Occipital lobe (tissue), 1 donor: ENCODE measurements at regions not wholly inside any gene's neighbourhood (a gene's known extent, or its start where the extent isn't known, plus 50 kb on each side); places are given as distances from the start of the nearest gene placed in this dataset.
"Not testable (repeated sequence)": the region's sequence is repeated elsewhere in the genome, so short reads cannot be mapped to it uniquely, and the experiment has no call there.

Source experiments
- DNase-seq: peaks from one replicate; lab custom pipeline; 2025; lab: John Stamatoyannopoulos, UW

DNA sequence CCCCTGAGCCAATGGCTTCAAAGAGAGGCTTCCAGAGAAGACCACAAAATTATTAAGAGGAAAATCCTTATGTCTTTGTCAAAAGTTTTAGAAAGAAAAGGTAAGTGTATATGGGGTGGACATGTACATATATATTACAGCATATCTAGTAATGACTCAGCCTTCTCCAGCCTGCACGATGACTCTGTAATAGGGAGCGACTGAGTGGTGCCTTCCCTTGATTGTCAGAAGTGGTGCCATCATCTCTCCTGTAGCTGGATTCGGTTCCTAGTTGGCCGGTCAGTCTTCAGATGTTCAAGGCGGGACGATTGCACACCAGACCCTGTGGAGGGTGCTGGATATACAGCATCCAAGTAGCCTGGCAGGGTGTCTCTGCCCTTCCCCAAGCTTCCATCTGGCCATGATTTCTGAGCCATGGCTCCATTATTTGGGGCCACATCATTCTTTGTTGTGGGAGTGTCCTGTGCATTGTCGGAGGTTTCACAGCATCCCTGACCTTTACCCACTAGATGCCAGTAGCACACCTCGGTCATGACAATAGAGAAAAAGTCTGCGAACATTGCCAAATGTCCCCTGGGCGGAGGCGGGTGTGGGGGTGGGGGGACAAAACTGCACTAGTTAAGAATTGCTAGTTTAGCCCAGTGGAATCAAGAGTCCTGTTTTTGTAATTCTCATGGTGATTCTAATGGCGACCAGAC, 206.2 kb upstream of the KAZN start:
- no peak for DNase-seq

DNA sequence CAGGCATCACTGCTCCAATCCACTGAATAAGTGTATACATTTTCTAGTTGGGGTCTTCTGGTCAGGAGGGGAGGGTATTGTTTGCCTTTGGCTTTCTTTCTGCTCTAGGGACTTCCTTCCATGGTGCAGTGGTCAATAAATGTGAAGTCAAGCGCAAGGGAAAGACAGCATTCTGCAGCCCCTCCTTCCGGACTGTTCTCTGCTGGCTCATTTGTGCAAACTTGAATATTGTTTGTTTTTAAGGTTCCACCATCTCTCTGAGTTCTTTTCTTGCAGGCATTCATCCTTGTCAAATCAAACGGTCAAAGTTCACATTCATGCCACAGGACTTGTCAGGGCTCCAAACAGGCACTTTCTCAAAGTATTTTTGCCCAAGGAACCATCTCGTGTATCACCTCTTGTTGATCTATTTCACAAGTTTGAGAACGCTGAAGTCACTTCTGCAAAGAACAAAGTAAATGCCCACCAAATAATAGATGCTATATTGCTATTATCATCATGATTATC, 205.6 kb upstream of the KAZN start:
- DNase-seq, result no peak

DNA sequence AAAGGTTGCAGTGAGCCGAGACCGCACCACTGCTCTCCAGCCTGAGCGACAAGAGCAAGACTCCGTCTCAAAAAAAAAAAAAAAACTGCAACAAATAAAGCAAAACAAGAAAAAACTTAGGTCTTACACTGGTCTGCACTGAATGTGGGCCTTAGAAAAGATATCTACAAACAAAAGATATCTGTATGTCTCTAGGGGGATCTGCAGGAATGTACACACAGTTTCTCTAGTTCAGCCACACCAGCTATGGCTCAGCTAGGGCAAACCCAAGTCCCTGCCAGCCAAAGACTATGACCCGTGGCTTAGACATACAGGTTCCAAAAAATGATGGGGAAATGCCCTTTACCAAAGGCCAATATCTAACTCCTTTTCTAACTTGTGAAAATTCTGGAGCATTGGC, 202.4 kb upstream of the KAZN start:
- DNase-seq, result no peak

DNA sequence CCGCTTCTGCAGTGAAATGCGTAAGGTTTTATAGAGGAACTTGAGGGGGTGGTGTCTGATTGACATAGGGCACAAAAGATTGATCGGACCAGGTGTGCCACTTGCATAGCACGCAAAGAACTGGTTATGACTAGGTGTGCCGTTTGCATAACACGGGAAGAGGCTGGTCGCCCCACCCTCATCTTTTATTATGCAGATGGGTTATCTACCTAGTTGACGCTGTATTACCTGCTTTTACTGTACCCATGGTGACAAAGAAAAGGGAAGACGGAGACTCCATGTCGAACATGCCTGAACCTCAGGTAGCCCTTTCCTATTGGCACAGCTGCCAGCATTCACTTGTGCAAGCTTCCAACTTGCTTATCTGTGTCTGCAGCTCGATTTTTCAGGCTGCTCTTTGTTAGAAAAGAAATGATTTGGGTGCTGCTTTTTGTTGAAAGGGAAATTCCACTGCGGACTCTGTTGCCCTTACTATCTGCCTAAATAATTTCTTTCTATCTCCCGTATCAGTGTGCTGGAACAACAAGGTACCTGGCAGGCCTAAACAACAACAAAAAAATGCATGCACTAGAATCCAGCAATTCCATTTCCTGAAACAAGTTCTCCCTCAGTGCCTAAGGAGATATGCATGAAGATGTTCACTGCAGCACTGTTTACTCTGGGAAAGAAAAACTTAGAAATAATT, 194.4 kb upstream of the KAZN start:
- DNase-seq, result no peak

DNA sequence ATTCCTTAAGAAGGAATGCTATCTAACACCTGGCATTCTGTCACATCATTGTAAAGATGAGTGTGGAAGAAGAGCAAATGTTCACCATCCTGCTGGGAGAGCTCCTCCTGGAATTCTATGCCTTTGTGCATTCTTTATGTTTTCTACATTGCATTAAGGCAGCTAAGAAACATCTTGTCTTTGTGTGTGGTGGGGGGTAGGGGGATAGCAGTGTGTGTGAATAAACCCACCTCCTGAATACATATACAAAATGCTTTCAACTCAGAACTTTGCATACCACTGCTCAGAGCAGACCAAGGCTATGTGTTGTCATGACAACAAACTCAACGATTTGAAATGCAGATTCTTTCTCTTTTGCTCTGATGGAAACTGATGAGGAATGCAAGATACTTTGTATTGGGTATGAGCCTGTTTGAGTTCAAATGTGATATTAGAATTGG, 193.6 kb upstream of the KAZN start:
- no peak for DNase-seq

DNA sequence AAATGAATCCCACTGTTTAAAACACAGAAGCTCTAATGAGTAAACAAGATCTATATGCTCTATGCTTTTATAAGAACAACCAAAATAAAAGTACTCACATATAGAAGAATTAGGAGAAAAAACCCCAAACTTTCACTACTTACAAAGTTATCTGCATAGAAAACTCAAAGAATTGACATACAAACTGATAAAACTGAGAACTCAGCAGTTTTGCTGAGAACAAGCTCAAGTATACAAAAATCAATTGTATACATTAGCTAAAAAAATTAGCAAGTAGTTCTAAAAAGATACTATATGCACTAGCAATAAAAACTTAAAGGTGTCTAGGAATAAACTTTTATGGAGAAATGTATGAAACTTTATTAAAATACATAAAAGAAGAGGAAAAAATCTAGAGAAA, 186.2 kb upstream of the KAZN start:
- DNase-seq, result no peak

DNA sequence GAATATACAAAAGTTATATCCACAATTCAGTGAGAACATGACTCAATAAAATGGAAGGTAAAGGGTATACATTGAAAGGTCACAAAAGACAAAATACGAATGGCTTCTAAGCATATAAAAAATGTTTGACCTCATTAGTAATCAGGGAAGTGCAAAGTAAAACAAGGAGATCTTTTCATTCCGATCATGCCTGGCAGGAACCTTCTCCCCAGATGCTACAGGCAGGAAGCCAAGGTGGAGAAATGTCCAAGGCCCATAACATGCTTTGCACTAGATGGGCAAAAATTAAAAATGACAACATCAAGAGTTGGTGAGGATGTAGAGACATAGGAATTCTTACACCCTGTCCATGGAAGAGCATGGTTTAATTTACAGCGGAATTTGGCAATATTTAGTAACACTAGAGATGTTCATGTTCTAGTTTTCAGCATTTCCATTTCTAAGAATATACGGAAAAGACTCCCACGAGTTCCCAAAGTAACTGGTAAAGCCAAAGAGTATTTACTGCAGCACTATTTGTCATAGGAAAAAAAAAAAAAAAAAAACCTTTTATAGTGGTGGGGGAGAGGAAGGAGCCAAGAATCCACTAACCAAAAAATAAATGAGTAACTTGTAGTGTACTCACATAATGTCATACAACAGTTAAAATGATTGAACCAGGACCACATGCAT, 184.5 kb upstream of the KAZN start:
- peak; percentile 29 for DNase-seq

DNA sequence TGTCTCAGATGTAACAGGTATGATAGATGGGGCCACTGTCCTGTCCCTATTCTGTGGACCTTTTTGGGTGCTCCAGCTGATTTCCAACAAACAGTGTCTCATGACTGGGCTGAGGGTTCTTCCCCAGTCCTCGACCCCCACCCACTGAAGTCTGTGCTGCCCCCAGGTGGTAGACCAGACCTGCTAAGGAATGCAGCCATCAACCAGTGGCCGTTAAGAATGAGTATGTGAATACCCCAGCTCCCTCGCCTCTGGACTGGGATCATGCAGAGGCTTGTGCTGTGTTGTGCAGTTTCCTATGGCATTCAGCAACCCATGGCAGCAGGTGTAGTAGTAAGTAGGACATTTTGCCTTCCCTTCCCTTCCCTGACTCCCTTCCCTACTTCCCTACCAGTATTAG, 183.1 kb upstream of the KAZN start:
- no peak for DNase-seq

DNA sequence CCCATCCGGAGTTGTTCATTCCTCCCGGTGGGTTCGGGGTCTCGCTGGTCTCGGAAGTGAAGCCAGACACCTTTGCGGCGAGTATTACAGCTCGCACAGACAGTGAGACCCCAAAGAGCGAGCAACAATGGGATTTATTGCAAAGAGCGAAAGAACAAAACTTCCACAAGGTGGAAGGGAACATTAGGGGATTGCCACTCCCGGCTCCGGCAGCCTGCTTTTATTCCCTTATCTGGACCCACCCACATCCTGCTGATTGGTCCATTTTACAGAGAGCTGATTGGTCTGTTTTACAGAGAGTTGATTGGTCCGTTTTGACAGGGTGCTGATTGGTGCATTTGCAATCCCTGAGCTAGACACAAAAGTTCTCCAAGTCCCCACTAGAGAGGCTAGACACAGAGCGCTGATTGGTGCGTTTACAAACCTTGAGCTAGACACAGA, 178.7 kb upstream of the KAZN start:
- DNase-seq, result not testable (repeated sequence)

DNA sequence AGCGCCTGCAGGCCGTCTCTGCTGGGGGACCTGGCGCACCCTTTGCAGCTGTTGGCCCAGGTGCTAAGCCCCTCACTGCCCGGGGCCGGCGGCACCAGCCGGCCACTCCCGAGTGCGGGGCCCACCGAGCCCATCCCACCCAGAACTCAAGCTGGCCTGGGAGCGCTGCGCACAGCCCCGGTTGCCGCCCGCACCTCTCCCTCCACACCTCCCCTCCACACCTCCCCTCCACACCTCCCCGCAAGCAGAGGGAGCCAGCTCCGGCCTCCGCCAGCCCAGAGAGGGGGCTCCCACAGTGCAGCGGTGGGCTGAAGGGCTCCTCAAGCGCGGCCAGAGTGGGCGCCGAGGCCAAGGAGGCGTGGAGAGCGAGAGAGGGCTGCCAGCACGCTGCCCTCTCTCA, 177.8 kb upstream of the KAZN start:
- no peak for DNase-seq

DNA sequence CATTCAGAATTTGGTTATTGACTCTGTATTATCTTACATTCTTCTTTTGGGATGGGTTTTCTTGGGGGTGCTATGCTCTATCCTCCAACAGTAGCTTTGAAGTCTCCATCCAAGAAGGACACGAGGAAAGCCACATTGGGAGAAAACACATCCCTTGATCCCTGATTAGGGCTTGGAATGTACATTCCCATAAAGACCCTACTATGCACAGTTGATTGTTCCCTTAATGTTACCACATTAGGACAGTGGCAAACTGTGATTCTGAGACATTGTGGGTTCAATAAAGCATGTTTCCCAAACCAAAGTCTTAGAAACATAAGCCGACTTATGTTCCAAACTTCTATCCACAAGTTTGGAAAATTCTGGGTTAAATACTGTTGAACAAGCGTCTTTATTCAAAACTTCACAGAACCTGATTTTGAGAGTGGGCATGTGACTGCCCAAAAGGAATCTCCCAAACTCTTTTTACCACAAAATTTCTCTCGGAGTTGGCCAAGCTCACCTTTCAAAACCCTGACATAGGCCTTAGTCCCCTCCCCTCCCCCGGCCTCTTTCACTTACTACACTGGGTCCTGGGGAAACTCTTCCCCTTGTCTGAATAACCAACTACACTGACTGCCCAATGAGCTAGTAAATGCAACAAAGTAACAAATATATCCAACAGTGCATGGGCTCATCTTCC, 177.0 kb upstream of the KAZN start:
- DNase-seq, result no peak

DNA sequence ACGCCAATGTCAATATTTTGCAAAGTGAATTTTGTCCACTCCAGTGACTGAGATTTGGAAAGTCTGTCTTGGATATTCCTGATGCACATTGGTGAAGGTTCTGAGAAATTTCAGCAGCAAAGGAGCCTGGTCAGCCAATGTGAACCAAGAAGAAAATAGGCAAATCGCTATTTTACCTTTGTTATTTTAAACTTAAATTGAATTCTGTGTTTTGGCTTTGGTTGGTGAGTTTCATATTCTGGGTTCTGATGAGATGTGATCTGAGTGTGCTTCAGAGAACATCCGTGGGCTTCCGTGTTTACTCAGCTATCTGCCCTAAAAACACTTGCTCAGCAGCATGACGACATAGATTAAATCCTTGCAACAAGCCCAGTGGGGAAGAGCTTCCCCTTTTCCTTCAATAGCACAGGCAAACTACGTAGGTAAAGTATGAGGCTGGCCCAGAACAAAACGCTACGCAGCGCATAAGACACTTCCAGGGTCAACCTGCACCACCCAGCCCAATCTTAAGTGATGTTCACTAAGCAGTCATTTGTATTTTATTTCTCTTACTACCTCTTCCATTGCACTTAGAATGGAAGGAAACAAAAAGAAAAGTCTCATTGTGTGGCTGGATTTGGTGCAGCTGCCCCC, 176.4 kb upstream of the KAZN start:
- DNase-seq, result no peak

DNA sequence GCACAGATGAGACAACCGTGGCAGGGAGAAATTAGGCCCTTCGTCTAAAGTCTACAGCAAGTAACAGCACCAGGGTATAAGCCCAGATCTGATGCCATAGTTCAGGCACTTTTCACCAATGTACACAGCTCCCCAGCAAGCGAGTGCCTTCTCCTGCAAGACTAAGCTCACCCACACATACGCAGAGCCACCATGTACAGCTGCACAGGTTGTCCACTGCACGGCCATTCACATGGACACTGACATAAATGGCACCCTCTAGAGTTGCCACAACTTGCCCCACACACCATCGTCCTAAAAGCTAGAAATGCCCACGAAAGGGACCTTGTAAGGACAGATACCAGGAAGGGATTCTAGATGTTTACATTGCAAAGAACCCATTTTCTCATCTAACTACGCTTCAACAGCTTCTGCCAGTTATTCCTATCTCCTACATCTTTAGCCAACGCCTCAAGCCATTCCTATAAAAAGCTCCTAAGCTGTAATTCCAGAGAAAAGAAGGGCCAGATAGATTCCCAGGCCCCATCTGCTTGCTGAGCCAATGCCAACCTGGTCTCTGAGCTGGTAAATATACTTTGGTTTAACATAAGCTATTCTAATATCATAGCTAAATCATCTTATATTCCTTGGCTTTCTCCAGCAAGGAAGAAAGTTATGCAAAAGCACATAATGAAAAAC, 174.0 kb upstream of the KAZN start:
- peak; percentile 30 for DNase-seq

DNA sequence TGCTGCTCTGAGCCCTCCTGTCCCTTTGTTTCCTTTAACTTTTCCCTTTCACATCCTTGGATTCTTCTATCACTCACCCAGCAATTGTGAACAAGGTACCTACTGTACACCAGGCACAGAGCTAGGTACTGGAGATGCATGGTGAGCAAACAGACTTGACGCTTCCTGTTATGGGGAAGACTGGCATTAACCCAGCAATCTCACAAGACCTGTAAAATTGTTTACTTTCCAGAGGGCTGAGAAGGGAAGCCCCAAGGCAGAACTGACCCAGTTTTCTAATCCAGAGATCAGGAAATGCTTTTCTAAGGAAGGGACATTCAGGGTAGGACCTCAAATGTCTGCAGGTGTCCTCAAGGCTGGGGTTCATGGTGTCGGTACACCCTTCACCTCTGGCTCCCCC, 171.6 kb upstream of the KAZN start:
- no peak for DNase-seq

DNA sequence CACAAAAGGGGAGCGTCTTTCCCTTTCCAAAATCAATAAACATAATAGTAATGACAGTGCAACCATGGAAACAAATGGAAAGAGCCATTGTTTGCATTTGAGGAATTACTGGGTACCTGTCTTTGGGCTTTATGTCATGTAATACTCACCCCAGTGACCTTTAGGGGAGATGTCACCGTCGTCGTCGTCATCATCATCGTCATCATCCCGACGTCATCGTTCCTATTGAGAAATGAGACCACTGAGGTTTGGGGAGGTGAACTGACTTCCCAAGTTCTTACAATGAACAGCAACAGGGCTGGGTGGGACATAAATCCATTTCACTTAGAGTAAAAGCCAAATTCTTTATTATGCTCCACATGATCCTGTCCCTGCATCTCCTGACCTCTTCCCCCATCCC, 168.9 kb upstream of the KAZN start:
- DNase-seq, result no peak

DNA sequence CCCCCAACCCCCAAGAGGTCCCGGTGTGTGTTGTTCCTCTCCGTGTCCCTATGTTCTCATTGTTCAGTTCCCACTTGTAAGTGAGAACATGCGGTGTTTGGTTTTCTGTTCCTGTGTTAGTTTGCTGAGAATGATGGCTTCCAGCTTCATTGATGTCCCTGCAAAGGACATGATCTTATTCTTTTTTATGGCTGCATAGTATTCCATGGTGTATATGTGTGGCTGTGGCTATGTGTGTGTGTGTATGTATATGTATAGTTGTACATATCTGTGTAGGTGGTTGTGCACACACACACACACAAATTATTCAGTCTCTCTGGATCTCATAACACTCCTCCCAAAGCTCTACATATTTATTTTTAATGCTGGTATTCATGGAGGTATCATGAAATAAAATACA, 165.8 kb upstream of the KAZN start:
- not testable (repeated sequence) for DNase-seq

DNA sequence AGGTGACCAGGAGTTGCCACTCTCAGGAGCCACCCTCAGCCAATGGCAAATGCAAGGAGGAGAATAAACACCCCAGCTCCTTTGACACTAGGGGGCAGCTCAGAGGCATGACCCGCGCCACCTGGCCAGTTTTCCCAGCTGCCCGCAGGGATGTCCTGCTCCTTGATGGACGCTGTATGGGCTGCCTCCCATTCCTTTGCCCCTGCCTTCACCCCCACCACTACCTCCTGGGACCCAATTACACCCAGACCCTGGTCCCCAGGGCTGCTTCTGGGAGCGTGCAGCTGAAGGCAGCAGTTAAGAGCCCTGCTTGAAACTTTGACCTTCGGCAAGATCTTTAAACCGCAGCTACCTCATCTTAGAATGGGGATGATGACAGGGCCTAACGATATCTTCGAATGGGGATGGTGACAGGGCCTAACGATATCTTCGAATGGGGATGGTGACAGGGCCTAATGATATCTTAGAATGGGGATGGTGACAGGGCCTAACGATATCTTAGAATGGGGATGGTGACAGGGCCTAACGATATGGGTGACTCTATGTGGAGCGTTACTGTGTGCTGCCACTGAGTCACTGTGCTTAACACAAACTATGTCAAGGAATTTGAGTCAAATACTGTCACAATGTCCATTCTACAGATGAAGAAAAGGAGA, 163.0 kb upstream of the KAZN start:
- no peak for DNase-seq

DNA sequence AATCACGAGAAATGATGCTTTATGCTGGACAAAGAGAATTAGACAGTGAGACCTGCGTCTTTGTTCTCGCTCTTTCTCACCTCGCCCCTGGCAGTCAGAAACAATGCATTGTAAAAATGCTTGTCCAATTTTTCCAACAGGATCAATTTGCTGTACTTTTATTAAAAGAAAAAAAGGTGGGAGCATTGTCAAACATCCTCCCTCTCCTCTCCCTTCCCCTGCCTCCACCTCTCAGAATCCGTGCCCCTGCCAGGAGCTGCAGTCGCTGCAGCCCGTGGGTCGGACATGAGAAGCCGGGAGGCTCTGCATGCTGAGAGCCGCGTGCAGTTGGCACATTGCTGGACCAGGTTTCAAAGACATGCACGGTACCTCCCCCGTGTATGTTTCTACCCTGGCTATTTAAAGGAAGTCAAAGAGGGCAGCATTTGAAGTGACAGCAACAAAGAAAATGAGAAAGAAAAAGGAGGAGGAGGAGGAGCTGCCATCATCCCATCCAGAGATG, 161.0 kb upstream of the KAZN start:
- DNase-seq, result no peak

DNA sequence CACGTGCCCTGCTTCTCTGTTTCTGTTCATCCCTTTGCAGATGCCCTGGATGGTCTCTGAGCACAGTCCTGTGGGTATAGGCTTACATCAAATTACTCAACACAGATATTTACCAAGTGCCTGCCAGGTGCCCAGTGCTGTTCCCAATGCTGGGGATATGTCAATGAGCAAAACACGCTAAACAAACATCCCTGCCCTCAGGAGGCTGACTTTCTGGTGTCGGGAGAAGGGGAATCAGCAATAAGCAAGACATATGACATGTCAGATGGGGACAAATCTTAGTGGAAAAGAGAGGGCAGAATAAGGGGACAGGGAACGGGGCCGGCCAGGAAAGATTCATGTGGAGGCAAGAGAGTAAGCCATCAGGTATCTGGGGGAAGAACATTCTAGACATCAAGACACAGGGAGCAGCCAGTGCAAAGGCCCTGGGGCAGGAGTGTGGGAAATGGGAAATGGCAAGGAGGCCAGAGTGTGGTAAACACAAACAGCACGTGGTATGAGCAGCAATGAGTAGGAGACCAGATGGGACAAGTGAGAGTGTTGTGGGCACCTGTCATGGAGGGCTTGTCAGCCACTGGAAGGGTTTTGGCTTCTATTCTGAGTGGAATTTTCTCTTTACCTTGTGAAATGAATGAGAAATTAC, 160.2 kb upstream of the KAZN start:
- no peak for DNase-seq

DNA sequence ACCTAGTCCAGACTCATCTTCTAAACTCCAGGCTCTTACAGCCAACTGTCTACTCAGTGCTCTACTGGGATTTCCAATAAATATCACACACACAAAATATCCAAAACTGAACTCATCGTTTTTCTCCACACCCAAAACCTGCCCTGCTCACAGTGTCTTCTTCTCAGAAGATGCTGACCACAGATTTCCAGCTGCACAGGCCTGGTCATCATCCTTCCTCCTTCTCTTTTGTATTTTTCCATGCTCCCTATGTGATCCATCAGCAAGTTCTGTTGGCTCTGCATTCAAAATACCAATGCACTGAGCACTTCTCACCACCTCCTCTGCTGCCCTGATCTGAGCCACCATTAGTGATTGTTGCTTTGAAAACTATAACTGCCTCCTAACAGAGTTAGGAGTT, 159.5 kb upstream of the KAZN start:
- no peak for DNase-seq
